ENCODE measurements at regions not wholly inside any gene's neighbourhood (a gene's known extent, or its start where the extent isn't known, plus 50 kb on each side); places are given as distances from the start of the nearest gene placed in this dataset.
A peak's percentile ranks its signal among the peaks of the same experiment; 100 is the strongest.
"Not testable (repeated sequence)": the region's sequence is repeated elsewhere in the genome, so short reads cannot be mapped to it uniquely, and the experiment has no call there.

- 40 to 52% methylated on average over 3 of the region's 3 CpGs for WGBS, 2 donors
- intact Hi-C loops (cut with DNase I) = no loop called here
- H3K36me3 ChIP-seq = no peaks in the 10 kb centered on the region
- peaks cover 0 to 4% (median 0%) of the 10 kb centered on the region in 9 donors for H3K4me1 ChIP-seq
- no peak overlapping the region for H3K4me3 ChIP-seq
- DNase-seq (no peak), ATAC-seq (no peak)
- no peak for TF ChIP-seq CTCF (IDR thresholded peaks at IDR 0.05)
- no peaks in the 10 kb centered on the region for H3K27me3 ChIP-seq
- H3K27ac ChIP-seq = no peak overlapping the region
- peaks cover 0 to 17% (median 0%) of the 10 kb centered on the region in 11 donors for H3K9me3 ChIP-seq
Observed at GRCh38 chr9:115415450-115415849, 297.5 kb upstream of the TNC start.

GRCh38 chr9:115416299-115416698 is 298.3 kb upstream of the TNC start:
- Histone ChIP-seq H3K4me3 (no peak overlapping the region), H3K4me1 (peaks cover 0 to 4% (median 0%) of the 10 kb centered on the region in 9 donors), H3K36me3 (no peaks in the 10 kb centered on the region), H3K27me3 (no peaks in the 10 kb centered on the region), H3K9me3 (peaks cover 0 to 25% (median 5%) of the 10 kb centered on the region in 11 donors), H3K27ac (no peak overlapping the region)
- 85 to 93% methylated on average over 2 of the region's 2 CpGs for WGBS, 2 donors
- ATAC-seq (no peak), DNase-seq (no peak)
- no peak for TF ChIP-seq CTCF (IDR thresholded peaks at IDR 0.05)
- intact Hi-C loops (cut with DNase I) = no loop called here

GRCh38 chr9:115418181-115418580 is 300.2 kb upstream of the TNC start:
- ATAC-seq; intact Hi-C loops (cut with DNase I); H3K36me3 ChIP-seq; H3K4me1 ChIP-seq; DNase-seq; H3K27me3 ChIP-seq; H3K4me3 ChIP-seq: not testable (repeated sequence)
- 45 to 80% methylated on average over 1 of the region's 1 CpG for WGBS, 2 donors
- Histone ChIP-seq H3K9me3 (peaks cover 0 to 39% (median 14%) of the 10 kb centered on the region in 11 donors), H3K27ac (peak overlapping the region in 1 of 10 donors; percentile 20)

- Histone ChIP-seq H3K4me1 (no peaks in the 10 kb centered on the region), H3K27ac (no peak overlapping the region)
Observed at GRCh38 chr9:115422932-115423440, 305.0 kb upstream of the TNC start.

More at GRCh38 chr9:115422932-115423440, 305.0 kb upstream of the TNC start:
- H3K27me3 ChIP-seq = no peaks in the 10 kb centered on the region
- H3K36me3 ChIP-seq = no peaks in the 10 kb centered on the region
- no peak overlapping the region for H3K4me3 ChIP-seq
- peaks cover 0 to 59% (median 14%) of the 10 kb centered on the region in 11 donors for H3K9me3 ChIP-seq
- 86 to 88% methylated on average over 6 of the region's 6 CpGs for WGBS, 2 donors
- intact Hi-C loops (cut with DNase I) = no loop called here
- ATAC-seq (no peak), DNase-seq (no peak)
- no peak for TF ChIP-seq CTCF (IDR thresholded peaks at IDR 0.05)
